GM10266 (cell line): ENCODE measurements at regions not wholly inside any gene's neighbourhood (a gene's known extent, or its start where the extent isn't known, plus 50 kb on each side); places are given as distances from the start of the nearest gene placed in this dataset.
A peak's percentile ranks its signal among the peaks of the same experiment; 100 is the strongest.

Source experiments
- DNase-seq: peaks from one replicate; pipeline ENCODE4 v3.0.0; 2012; ENCODE audit errors: extremely low spot score
- CTCF ChIP-seq: IDR thresholded peaks from 2 replicates; pipeline ENCODE4 v1.5.1; 2012; ENCODE audit warnings: mild to moderate bottlenecking, low read depth; ENCODE audit not compliant: control insufficient read depth, insufficient read depth; ENCODE audit errors: missing control alignments

- no peak for DNase-seq
- no peak for TF ChIP-seq CTCF
Observed at GRCh38 chr14:55805250-55805649, 225.2 kb downstream of the KTN1 start.

- DNase-seq: peak; percentile 6
- no peak for TF ChIP-seq CTCF
Observed at GRCh38 chr14:55807053-55807880, 227.3 kb downstream of the KTN1 start.

GRCh38 chr14:55807881-55808379, 227.9 kb downstream of the KTN1 start:
- no peak for TF ChIP-seq CTCF
- no peak for DNase-seq

GRCh38 chr14:55813630-55814029, 233.6 kb downstream of the KTN1 start:
- no peak for TF ChIP-seq CTCF
- no peak for DNase-seq

GRCh38 chr14:55814064-55814463, 234.1 kb downstream of the KTN1 start:
- TF ChIP-seq CTCF: no peak
- no peak for DNase-seq

- no peak for DNase-seq
- TF ChIP-seq CTCF: no peak
Observed at GRCh38 chr14:55814873-55815272, 234.9 kb downstream of the KTN1 start.

- no peak for DNase-seq
Observed at GRCh38 chr14:55816225-55816624, 236.2 kb downstream of the KTN1 start.

More at GRCh38 chr14:55816225-55816624, 236.2 kb downstream of the KTN1 start:
- no peak for TF ChIP-seq CTCF
